ENCODE measurements at regions not wholly inside any gene's neighbourhood (a gene's known extent, or its start where the extent isn't known, plus 50 kb on each side); places are given as distances from the start of the nearest gene placed in this dataset.
"Not testable (repeated sequence)": the region's sequence is repeated elsewhere in the genome, so short reads cannot be mapped to it uniquely, and the experiment has no call there.

GRCh38 chr20:22958390-22958789 is 76.7 kb upstream of the SSTR4 start:
- Histone ChIP-seq H2AFZ (no peak overlapping the region), H3K4me3 (no peak overlapping the region), H3K4me1 (ENCODE audit: insufficient read depth) (no peaks in the 10 kb centered on the region), H3F3A (ENCODE audit: insufficient read depth) (no peaks in the 10 kb centered on the region), H3K4me2 (ENCODE audit: unreplicated experiment) (no peak overlapping the region), H3K9me2 (ENCODE audit: insufficient read depth) (no peaks in the 10 kb centered on the region), H3K9ac (no peak overlapping the region), H3K36me3 (ENCODE audit: low read depth) (no peaks in the 10 kb centered on the region), H3K27me3 (replicated peaks; ENCODE audit: insufficient read depth) (peaks cover 66% of the 10 kb centered on the region), H3K9me3 (ENCODE audit: low read depth) (no peaks in the 10 kb centered on the region), H4K20me1 (ENCODE audit: insufficient read depth) (no peaks in the 10 kb centered on the region), H3K27ac (no peak overlapping the region), H3K79me2 (ENCODE audit: insufficient read depth) (no peaks in the 10 kb centered on the region)
- in situ Hi-C loops (cut with MboI) = loop anchor here (25.0 kb wide), 1 partner anchor 621 kb away; no protein-coding TSS in a partner anchor
- 63 to 64% methylated on average over 6 of the region's 6 CpGs for WGBS, 2 experiments (ENCODE audit: low coverage in 1 of 2, low lambda C conversion rate in 2 of 2, missing lambda C conversion rate in 2 of 2)
- TF ChIP-seq EZH2phosphoT487 (IDR thresholded peaks at IDR 0.05; ENCODE audit: insufficient read depth, low read depth) (no peak), EZH2 (IDR thresholded peaks at IDR 0.05; ENCODE audit: insufficient read depth, poor library complexity, severe bottlenecking) (no peak)
- DNase-seq = no peak

- in situ Hi-C loops (cut with MboI) = loop anchor here (25.0 kb wide), 1 partner anchor 626 kb away; no protein-coding TSS in a partner anchor
- 74 to 87% methylated on average over 3 of the region's 3 CpGs for WGBS, 2 experiments (ENCODE audit: low coverage in 1 of 2, low lambda C conversion rate in 2 of 2, missing lambda C conversion rate in 2 of 2)
- H4K20me1 ChIP-seq (ENCODE audit: insufficient read depth) = no peaks in the 10 kb centered on the region
Observed at GRCh38 chr20:22962567-22963439, 72.3 kb upstream of the SSTR4 start.

GRCh38 chr20:22963581-22963980 is 71.5 kb upstream of the SSTR4 start:
- Histone ChIP-seq H3K27me3 (replicated peaks; ENCODE audit: insufficient read depth) (peaks cover 63% of the 10 kb centered on the region), H3K9me3 (ENCODE audit: low read depth) (no peaks in the 10 kb centered on the region), H3K4me1 (ENCODE audit: insufficient read depth) (no peaks in the 10 kb centered on the region), H3K79me2 (ENCODE audit: insufficient read depth) (no peaks in the 10 kb centered on the region), H3K9me2 (ENCODE audit: insufficient read depth) (no peaks in the 10 kb centered on the region), H4K20me1 (ENCODE audit: insufficient read depth) (no peaks in the 10 kb centered on the region), H3K36me3 (ENCODE audit: low read depth) (no peaks in the 10 kb centered on the region), H3K4me2 (ENCODE audit: unreplicated experiment) (no peak overlapping the region), H3K4me3 (no peak overlapping the region), H3F3A (ENCODE audit: insufficient read depth) (no peaks in the 10 kb centered on the region), H3K9ac (no peak overlapping the region), H2AFZ (no peak overlapping the region), H3K27ac (no peak overlapping the region)
- in situ Hi-C loops (cut with MboI) = loop anchor here (25.0 kb wide), 1 partner anchor 626 kb away; no protein-coding TSS in a partner anchor
- TF ChIP-seq EZH2 (IDR thresholded peaks at IDR 0.05; ENCODE audit: insufficient read depth, poor library complexity, severe bottlenecking) (no peak), EZH2phosphoT487 (IDR thresholded peaks at IDR 0.05; ENCODE audit: insufficient read depth, low read depth) (no peak)
- no peak for DNase-seq
- WGBS, 2 experiments (ENCODE audit: low coverage in 1 of 2, low lambda C conversion rate in 2 of 2, missing lambda C conversion rate in 2 of 2) = 31 to 33% methylated on average over 3 of the region's 3 CpGs

More at GRCh38 chr20:22962567-22963439, 72.3 kb upstream of the SSTR4 start:
- no peak overlapping the region for H3K4me2 ChIP-seq (ENCODE audit: unreplicated experiment)
- DNase-seq = no peak
- H3K79me2 ChIP-seq (ENCODE audit: insufficient read depth) = no peaks in the 10 kb centered on the region
- H2AFZ ChIP-seq = no peak overlapping the region
- no peaks in the 10 kb centered on the region for H3K4me1 ChIP-seq (ENCODE audit: insufficient read depth)
- H3K9me2 ChIP-seq (ENCODE audit: insufficient read depth) = no peaks in the 10 kb centered on the region
- H3F3A ChIP-seq (ENCODE audit: insufficient read depth) = no peaks in the 10 kb centered on the region
- H3K36me3 ChIP-seq (ENCODE audit: low read depth) = no peaks in the 10 kb centered on the region
- peaks cover 60% of the 10 kb centered on the region for H3K27me3 ChIP-seq (replicated peaks; ENCODE audit: insufficient read depth)
- no peak overlapping the region for H3K27ac ChIP-seq
- no peak overlapping the region for H3K9ac ChIP-seq
- TF ChIP-seq EZH2 (IDR thresholded peaks at IDR 0.05; ENCODE audit: insufficient read depth, poor library complexity, severe bottlenecking) (no peak), EZH2phosphoT487 (IDR thresholded peaks at IDR 0.05; ENCODE audit: insufficient read depth, low read depth) (no peak)
- no peaks in the 10 kb centered on the region for H3K9me3 ChIP-seq (ENCODE audit: low read depth)
- no peak overlapping the region for H3K4me3 ChIP-seq

GRCh38 chr20:22966787-22967464 is 68.2 kb upstream of the SSTR4 start:
- Histone ChIP-seq H3K79me2 (ENCODE audit: insufficient read depth) (no peaks in the 10 kb centered on the region), H3K9me2 (ENCODE audit: insufficient read depth) (no peaks in the 10 kb centered on the region), H3K9ac (no peak overlapping the region), H4K20me1 (ENCODE audit: insufficient read depth) (no peaks in the 10 kb centered on the region), H3K27me3 (replicated peaks; ENCODE audit: insufficient read depth) (peaks cover 66% of the 10 kb centered on the region), H3K9me3 (ENCODE audit: low read depth) (no peaks in the 10 kb centered on the region), H3K27ac (no peak overlapping the region), H3F3A (ENCODE audit: insufficient read depth) (no peaks in the 10 kb centered on the region), H3K4me2 (ENCODE audit: unreplicated experiment) (no peak overlapping the region), H2AFZ (no peak overlapping the region), H3K4me3 (no peak overlapping the region), H3K4me1 (ENCODE audit: insufficient read depth) (no peaks in the 10 kb centered on the region), H3K36me3 (ENCODE audit: low read depth) (no peaks in the 10 kb centered on the region)
- WGBS, 2 experiments (ENCODE audit: low coverage in 1 of 2, low lambda C conversion rate in 2 of 2, missing lambda C conversion rate in 2 of 2) = 44 to 50% methylated on average over 4 of the region's 4 CpGs
- TF ChIP-seq EZH2phosphoT487 (IDR thresholded peaks at IDR 0.05; ENCODE audit: insufficient read depth, low read depth) = no peak
- TF ChIP-seq EZH2 (IDR thresholded peaks at IDR 0.05; ENCODE audit: insufficient read depth, poor library complexity, severe bottlenecking) = no peak
- in situ Hi-C loops (cut with MboI) = loop anchor here (25.0 kb wide), 1 partner anchor 630 kb away; no protein-coding TSS in a partner anchor
- no peak for DNase-seq

GRCh38 chr20:22967706-22968105 is 67.4 kb upstream of the SSTR4 start:
- not testable (repeated sequence) for H4K20me1 ChIP-seq (ENCODE audit: insufficient read depth); H3K9me3 ChIP-seq (ENCODE audit: low read depth); H3K9me2 ChIP-seq (ENCODE audit: insufficient read depth); H3K4me1 ChIP-seq (ENCODE audit: insufficient read depth); DNase-seq; H3K4me2 ChIP-seq (ENCODE audit: unreplicated experiment); H3K27ac ChIP-seq; H3K4me3 ChIP-seq; H3K9ac ChIP-seq; H3K79me2 ChIP-seq (ENCODE audit: insufficient read depth); H3F3A ChIP-seq (ENCODE audit: insufficient read depth); H3K36me3 ChIP-seq (ENCODE audit: low read depth); H2AFZ ChIP-seq
- H3K27me3 ChIP-seq (replicated peaks; ENCODE audit: insufficient read depth) = peaks cover 68% of the 10 kb centered on the region
- in situ Hi-C loops (cut with MboI) = loop anchor here (25.0 kb wide), 1 partner anchor 630 kb away; no protein-coding TSS in a partner anchor
- 31 to 39% methylated on average over 2 of the region's 2 CpGs for WGBS, 2 experiments (ENCODE audit: low coverage in 1 of 2, low lambda C conversion rate in 2 of 2, missing lambda C conversion rate in 2 of 2)

- H3K27ac ChIP-seq; H3K9me2 ChIP-seq (ENCODE audit: insufficient read depth); H3F3A ChIP-seq (ENCODE audit: insufficient read depth); H3K36me3 ChIP-seq (ENCODE audit: low read depth); H3K4me2 ChIP-seq (ENCODE audit: unreplicated experiment); H3K9ac ChIP-seq; H3K4me3 ChIP-seq; H2AFZ ChIP-seq; H3K4me1 ChIP-seq (ENCODE audit: insufficient read depth); H3K79me2 ChIP-seq (ENCODE audit: insufficient read depth); DNase-seq; H3K9me3 ChIP-seq (ENCODE audit: low read depth); H4K20me1 ChIP-seq (ENCODE audit: insufficient read depth): not testable (repeated sequence)
- in situ Hi-C loops (cut with MboI) = loop anchor here (25.0 kb wide), 1 partner anchor 632 kb away; no protein-coding TSS in a partner anchor
- 2 to 7% methylated on average over 1 of the region's 1 CpG for WGBS, 2 experiments (ENCODE audit: low coverage in 1 of 2, low lambda C conversion rate in 2 of 2, missing lambda C conversion rate in 2 of 2)
- H3K27me3 ChIP-seq (replicated peaks; ENCODE audit: insufficient read depth) = peaks cover 60% of the 10 kb centered on the region
Observed at GRCh38 chr20:22969031-22969430, 66.1 kb upstream of the SSTR4 start.
